ENCODE measurements at regions not wholly inside any gene's neighbourhood (a gene's known extent, or its start where the extent isn't known, plus 50 kb on each side); places are given as distances from the start of the nearest gene placed in this dataset.

GRCh38 chr12:126147321-126147720, 1082.1 kb downstream of the AACS start:
- no TSS peak for BruUV-seq (replicated peaks)
- no peak for DNase-seq
- POLR2A ChIA-PET (ENCODE audit: unreplicated experiment) = no interaction called here
- Histone ChIP-seq H3F3A (ENCODE audit: insufficient read depth, low read depth) (no peaks in the 10 kb centered on the region), H3K79me2 (ENCODE audit: low read depth) (no peaks in the 10 kb centered on the region), H4K20me1 (ENCODE audit: insufficient read depth) (no peaks in the 10 kb centered on the region), H3K36me3 (ENCODE audit: low read depth) (no peaks in the 10 kb centered on the region), H3K9me2 (ENCODE audit: insufficient read depth) (no peaks in the 10 kb centered on the region), H3K4me2 (no peak overlapping the region), H3K27ac (no peak overlapping the region), H3K9me3 (ENCODE audit: insufficient read depth, low read depth) (no peaks in the 10 kb centered on the region), H3K4me3 (no peak overlapping the region), H3K27me3 (ENCODE audit: insufficient read depth, low read depth) (no peaks in the 10 kb centered on the region), H2AFZ (no peak overlapping the region), H3K4me1 (replicated peaks; ENCODE audit: insufficient read depth) (no peaks in the 10 kb centered on the region)
- CTCF ChIA-PET = no interaction called here
- intact Hi-C loops (cut with micrococcal nuclease; ENCODE audit: unreplicated experiment) = no loop called here
- TF ChIP-seq EZH2 (IDR thresholded peaks at IDR 0.05; ENCODE audit: low read depth) = no peak
- TF ChIP-seq, protein P1, sequence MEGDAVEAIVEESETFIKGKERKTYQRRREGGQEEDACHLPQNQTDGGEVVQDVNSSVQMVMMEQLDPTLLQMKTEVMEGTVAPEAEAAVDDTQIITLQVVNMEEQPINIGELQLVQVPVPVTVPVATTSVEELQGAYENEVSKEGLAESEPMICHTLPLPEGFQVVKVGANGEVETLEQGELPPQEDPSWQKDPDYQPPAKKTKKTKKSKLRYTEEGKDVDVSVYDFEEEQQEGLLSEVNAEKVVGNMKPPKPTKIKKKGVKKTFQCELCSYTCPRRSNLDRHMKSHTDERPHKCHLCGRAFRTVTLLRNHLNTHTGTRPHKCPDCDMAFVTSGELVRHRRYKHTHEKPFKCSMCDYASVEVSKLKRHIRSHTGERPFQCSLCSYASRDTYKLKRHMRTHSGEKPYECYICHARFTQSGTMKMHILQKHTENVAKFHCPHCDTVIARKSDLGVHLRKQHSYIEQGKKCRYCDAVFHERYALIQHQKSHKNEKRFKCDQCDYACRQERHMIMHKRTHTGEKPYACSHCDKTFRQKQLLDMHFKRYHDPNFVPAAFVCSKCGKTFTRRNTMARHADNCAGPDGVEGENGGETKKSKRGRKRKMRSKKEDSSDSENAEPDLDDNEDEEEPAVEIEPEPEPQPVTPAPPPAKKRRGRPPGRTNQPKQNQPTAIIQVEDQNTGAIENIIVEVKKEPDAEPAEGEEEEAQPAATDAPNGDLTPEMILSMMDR (conservative IDR thresholded peaks at IDR 0.05) = no peak

DNA sequence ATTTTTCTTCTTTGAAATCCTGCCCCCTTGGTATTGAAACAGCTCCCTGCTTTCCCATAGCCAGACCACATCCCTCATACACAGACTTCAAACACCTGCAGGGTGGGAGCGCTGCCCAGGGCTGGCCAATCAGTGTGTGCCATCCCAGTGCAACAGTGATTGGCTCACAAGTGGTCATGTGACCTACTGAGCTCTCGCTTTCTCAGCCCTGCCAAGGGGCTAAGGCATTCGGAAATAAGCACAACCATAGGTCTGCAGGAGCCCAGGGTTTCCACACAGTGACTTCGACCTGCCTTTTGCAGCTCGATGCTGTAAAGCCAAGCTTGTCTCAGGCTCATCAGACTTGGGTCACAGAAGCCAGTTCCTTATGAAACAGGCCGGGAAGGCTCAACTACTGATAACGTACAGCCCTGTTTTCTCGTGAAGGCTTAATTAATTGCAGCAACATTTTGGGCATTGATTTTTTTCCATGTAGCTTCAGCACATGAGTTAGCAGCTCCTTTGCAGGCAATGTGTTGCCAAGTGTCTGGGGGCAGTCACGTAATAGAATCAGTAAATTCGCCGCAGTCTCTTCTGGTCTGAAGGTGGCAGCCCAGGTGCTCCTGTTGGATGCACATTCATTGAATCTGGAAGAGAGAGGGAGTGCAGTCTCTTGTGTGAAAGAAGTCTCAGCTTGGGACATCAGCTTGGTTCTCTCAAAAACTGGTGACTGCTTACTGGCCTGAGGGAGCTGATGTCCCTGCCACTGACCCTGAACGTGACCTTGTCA, 1091.8 kb downstream of the AACS start:
- intact Hi-C loops (cut with micrococcal nuclease; ENCODE audit: unreplicated experiment) = no loop called here
- Histone ChIP-seq H3F3A (ENCODE audit: insufficient read depth, low read depth) (no peaks in the 10 kb centered on the region), H3K9me2 (ENCODE audit: insufficient read depth) (no peaks in the 10 kb centered on the region), H3K27ac (no peak overlapping the region), H3K9me3 (ENCODE audit: insufficient read depth, low read depth) (no peaks in the 10 kb centered on the region), H3K4me3 (no peak overlapping the region), H2AFZ (no peak overlapping the region), H3K36me3 (ENCODE audit: low read depth) (no peaks in the 10 kb centered on the region), H3K79me2 (ENCODE audit: low read depth) (no peaks in the 10 kb centered on the region), H3K4me2 (no peak overlapping the region), H4K20me1 (ENCODE audit: insufficient read depth) (no peaks in the 10 kb centered on the region), H3K27me3 (ENCODE audit: insufficient read depth, low read depth) (peaks cover 15% of the 10 kb centered on the region; the same call in 1 of the 2 replicates), H3K4me1 (replicated peaks; ENCODE audit: insufficient read depth) (no peaks in the 10 kb centered on the region)
- ChIA-PET POLR2A (ENCODE audit: unreplicated experiment) (interaction anchor here (0.6 kb wide), 1 partner anchor 213 kb away, joined by 5 read pairs; no protein-coding TSS in a partner anchor), CTCF (no interaction called here)
- TF ChIP-seq, protein P1 (conservative IDR thresholded peaks at IDR 0.05) = no peak
- TF ChIP-seq EZH2 (IDR thresholded peaks at IDR 0.05; ENCODE audit: low read depth) = no peak
- no TSS peak for BruUV-seq (replicated peaks)
- peak in 1 of 2 experiments; percentile 1 for DNase-seq

DNA sequence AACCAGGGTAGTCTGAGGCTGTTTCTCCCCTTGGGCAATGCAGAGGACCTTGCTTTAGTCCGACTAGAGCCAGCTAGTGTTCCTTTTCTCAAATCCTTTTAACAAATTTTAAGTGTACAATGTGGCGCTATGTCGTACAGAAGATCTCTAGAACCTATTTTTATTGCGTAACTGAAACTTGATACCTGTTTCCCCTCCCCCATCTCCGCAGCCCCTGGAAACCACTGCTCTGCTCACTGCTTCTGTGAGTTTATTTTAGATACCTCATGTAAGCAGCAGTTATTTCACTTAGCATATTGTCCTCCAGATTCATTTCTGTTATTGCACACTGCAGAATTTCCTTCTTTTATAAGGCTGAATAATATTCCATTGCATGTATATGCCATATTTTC, 1092.3 kb downstream of the AACS start:
- ChIA-PET CTCF (no interaction called here), POLR2A (ENCODE audit: unreplicated experiment) (no interaction called here)
- Histone ChIP-seq H3F3A (ENCODE audit: insufficient read depth, low read depth) (no peaks in the 10 kb centered on the region), H3K79me2 (ENCODE audit: low read depth) (no peaks in the 10 kb centered on the region), H2AFZ (no peak overlapping the region), H3K9me3 (ENCODE audit: insufficient read depth, low read depth) (no peaks in the 10 kb centered on the region), H3K27me3 (ENCODE audit: insufficient read depth, low read depth) (peaks cover 15% of the 10 kb centered on the region; the same call in 1 of the 2 replicates), H3K27ac (no peak overlapping the region), H3K4me1 (replicated peaks; ENCODE audit: insufficient read depth) (no peaks in the 10 kb centered on the region), H3K4me3 (no peak overlapping the region), H3K9me2 (ENCODE audit: insufficient read depth) (no peaks in the 10 kb centered on the region), H3K36me3 (ENCODE audit: low read depth) (no peaks in the 10 kb centered on the region), H4K20me1 (ENCODE audit: insufficient read depth) (no peaks in the 10 kb centered on the region), H3K4me2 (no peak overlapping the region)
- TF ChIP-seq, protein P1 (conservative IDR thresholded peaks at IDR 0.05) = no peak
- no peak for TF ChIP-seq EZH2 (IDR thresholded peaks at IDR 0.05; ENCODE audit: low read depth)
- no peak for DNase-seq
- intact Hi-C loops (cut with micrococcal nuclease; ENCODE audit: unreplicated experiment) = no loop called here
- BruUV-seq (replicated peaks) = no TSS peak
